ENCODE measurements at regions not wholly inside any gene's neighbourhood (a gene's known extent, or its start where the extent isn't known, plus 50 kb on each side); places are given as distances from the start of the nearest gene placed in this dataset.

GRCh38 chr10:9681655-9682054, 1336.0 kb upstream of the CELF2 start (continued):
- no peak for TF ChIP-seq PML (IDR thresholded peaks at IDR 0.05; ENCODE audit: low read length)
- TF ChIP-seq NRF1 (conservative IDR thresholded peaks at IDR 0.05; ENCODE audit: low read depth, low read length) = no peak
- 0 out of 2 replicates have a peak, but pooled peaks have one; percentile 41 for TF ChIP-seq YY1 (IDR thresholded peaks at IDR 0.05; ENCODE audit: low read depth, low read length)
- no peak for TF ChIP-seq PKNOX1 (IDR thresholded peaks at IDR 0.05)
- no peak for TF ChIP-seq BACH1 (IDR thresholded peaks at IDR 0.05; ENCODE audit: borderline replicate concordance)
- no peak for TF ChIP-seq KLF5 (IDR thresholded peaks at IDR 0.05; ENCODE audit: partially characterized antibody)
- no peak for TF ChIP-seq RBBP5 (conservative IDR thresholded peaks at IDR 0.05)
- no peak for TF ChIP-seq BCL3 (IDR thresholded peaks at IDR 0.05; ENCODE audit: borderline replicate concordance, insufficient read depth, low read depth, low read length, poor library complexity, severe bottlenecking)

GRCh38 chr10:9682802-9683201, 1334.9 kb upstream of the CELF2 start:
- no peaks in the 10 kb centered on the region for H3K79me2 ChIP-seq (ENCODE audit: control insufficient read depth, insufficient read depth, low read length)
- H3K4me2 ChIP-seq (ENCODE audit: control insufficient read depth, insufficient read depth) = no peak overlapping the region
- RAD21 ChIA-PET (ENCODE audit: unreplicated experiment) = no interaction called here
- 0% methylated on average over 1 of the region's 1 CpG for WGBS (ENCODE audit: insufficient coverage, insufficient replicate concordance, low lambda C conversion rate, missing lambda C conversion rate)
- no peak overlapping the region for H3K27ac ChIP-seq (ENCODE audit: control insufficient read depth, insufficient read depth)
- H3K36me3 ChIP-seq (ENCODE audit: control insufficient read depth in 2 of 2, insufficient read depth in 2 of 2, low read length in 1 of 2) = no peaks in the 10 kb centered on the region
- POLR2A ChIA-PET = no interaction called here
- TF ChIP-seq BHLHE40 (IDR thresholded peaks at IDR 0.05; ENCODE audit: borderline replicate concordance in 1 of 2, low read depth in 2 of 2, low read length in 1 of 2) (no peak), POLR2AphosphoS2 (IDR thresholded peaks at IDR 0.05; ENCODE audit: low read depth, low read length) (no peak), E2F8 (IDR thresholded peaks at IDR 0.05; ENCODE audit: low read depth, partially characterized antibody) (no peak), STAT1 (conservative IDR thresholded peaks at IDR 0.05) (no peak), MTA3 (IDR thresholded peaks at IDR 0.05; ENCODE audit: borderline replicate concordance, low read length) (no peak), SPI1 (IDR thresholded peaks at IDR 0.05; ENCODE audit: borderline replicate concordance, insufficient read depth, low read depth, low read length) (no peak), NR2F1 (conservative IDR thresholded peaks at IDR 0.05) (no peak)
- no peaks in the 10 kb centered on the region for H3K27me3 ChIP-seq (replicated peaks in 1 of 2; ENCODE audit: control insufficient read depth in 2 of 2, insufficient read depth in 2 of 2, low read length in 1 of 2)
- DNase-seq (ENCODE audit: low read depth, low spot score) = no peak
- in situ Hi-C loops (cut with MboI) = no loop called here
- no TSS peak for BruUV-seq (replicated peaks)
- H3K9me3 ChIP-seq (replicated peaks; ENCODE audit: control insufficient read depth, insufficient read depth, low read length) = no peaks in the 10 kb centered on the region; the same call in 1 of the 3 replicates
- no peak overlapping the region for H3K4me3 ChIP-seq
- FAIRE-seq = no peak
- no peak for ATAC-seq
- no peaks in the 10 kb centered on the region for H3K4me1 ChIP-seq (ENCODE audit: control insufficient read depth, insufficient read depth, low read length)
- SMC1A ChIA-PET (ENCODE audit: uncharacterized antibody, unreplicated experiment) = no interaction called here
- no peak overlapping the region for H3K9ac ChIP-seq (ENCODE audit: control insufficient read depth, insufficient read depth, low read length)
- CTCF ChIA-PET = interaction anchor here (1.0 kb wide), 1 partner anchor 20 kb away, joined by 3 read pairs; no protein-coding TSS in a partner anchor
- intact Hi-C loops (cut with micrococcal nuclease; ENCODE audit: unreplicated experiment) = no loop called here
- H2AFZ ChIP-seq (ENCODE audit: control insufficient read depth, low read depth, low read length) = no peak overlapping the region
- H4K20me1 ChIP-seq (ENCODE audit: control insufficient read depth, insufficient read depth) = no peaks in the 10 kb centered on the region
